ENCODE measurements at regions not wholly inside any gene's neighbourhood (a gene's known extent, or its start where the extent isn't known, plus 50 kb on each side); places are given as distances from the start of the nearest gene placed in this dataset.

- TF ChIP-seq EP300 (IDR thresholded peaks at IDR 0.05) = no peak
- TF ChIP-seq, protein P1, sequence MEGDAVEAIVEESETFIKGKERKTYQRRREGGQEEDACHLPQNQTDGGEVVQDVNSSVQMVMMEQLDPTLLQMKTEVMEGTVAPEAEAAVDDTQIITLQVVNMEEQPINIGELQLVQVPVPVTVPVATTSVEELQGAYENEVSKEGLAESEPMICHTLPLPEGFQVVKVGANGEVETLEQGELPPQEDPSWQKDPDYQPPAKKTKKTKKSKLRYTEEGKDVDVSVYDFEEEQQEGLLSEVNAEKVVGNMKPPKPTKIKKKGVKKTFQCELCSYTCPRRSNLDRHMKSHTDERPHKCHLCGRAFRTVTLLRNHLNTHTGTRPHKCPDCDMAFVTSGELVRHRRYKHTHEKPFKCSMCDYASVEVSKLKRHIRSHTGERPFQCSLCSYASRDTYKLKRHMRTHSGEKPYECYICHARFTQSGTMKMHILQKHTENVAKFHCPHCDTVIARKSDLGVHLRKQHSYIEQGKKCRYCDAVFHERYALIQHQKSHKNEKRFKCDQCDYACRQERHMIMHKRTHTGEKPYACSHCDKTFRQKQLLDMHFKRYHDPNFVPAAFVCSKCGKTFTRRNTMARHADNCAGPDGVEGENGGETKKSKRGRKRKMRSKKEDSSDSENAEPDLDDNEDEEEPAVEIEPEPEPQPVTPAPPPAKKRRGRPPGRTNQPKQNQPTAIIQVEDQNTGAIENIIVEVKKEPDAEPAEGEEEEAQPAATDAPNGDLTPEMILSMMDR (IDR thresholded peaks at IDR 0.05) = no peak
Observed at GRCh38 chr6:150686566-150686965, 86.9 kb downstream of the PLEKHG1 start.
